WTC11 (cell line): ENCODE measurements at regions not wholly inside any gene's neighbourhood (a gene's known extent, or its start where the extent isn't known, plus 50 kb on each side); places are given as distances from the start of the nearest gene placed in this dataset.

ENCODE experiments used
- ATAC-seq: fragments of 200-7000 bp; cut with Tn5 transposase; 2 replicates; pipeline ENCODE4 v1.10.0; 2021; ENCODE audit warnings: mild to moderate bottlenecking, moderate library complexity
- CTCF ChIA-PET: fragments of 300-600 bp; sonication (Branson Sonifier 250); formaldehyde crosslinking; loops from one replicate; lab custom pipeline; 2021; ENCODE audit warnings: antibody characterized with exemption; lab: Charles Lee
- POLR2A ChIA-PET: fragments of 350-600 bp; sonication (Branson Sonifier 250); formaldehyde crosslinking; loops from one replicate; lab custom pipeline; 2021; ENCODE audit warnings: antibody characterized with exemption; lab: Charles Lee
- DNase-seq: peaks from one replicate; pipeline ENCODE4 v3.0.0; 2021; ENCODE audit warnings: low spot score
- H3K27ac Mint-ChIP-seq: 2 replicates; pipeline ENCODE4 v1.8.0; 2021; ENCODE audit warnings: mixed read lengths
- H3K27me3 Mint-ChIP-seq: 2 replicates; pipeline ENCODE4 v1.8.0; 2021; ENCODE audit warnings: low read depth, mild to moderate bottlenecking, moderate library complexity, mixed read lengths
- H3K36me3 Mint-ChIP-seq: 2 replicates; pipeline ENCODE4 v1.8.0; 2021; ENCODE audit warnings: mixed read lengths
- H3K4me1 Mint-ChIP-seq: 2 replicates; pipeline ENCODE4 v1.8.0; 2022; ENCODE audit warnings: mixed read lengths
- H3K4me3 Mint-ChIP-seq: 2 replicates; pipeline ENCODE4 v1.8.0; 2021; ENCODE audit warnings: mild to moderate bottlenecking, moderate library complexity, mixed read lengths
- H3K9me3 Mint-ChIP-seq: 2 replicates; pipeline ENCODE4 v1.8.0; 2021; ENCODE audit warnings: mixed read lengths
- HMGA2 ChIP-seq: fragments of 250-450 bp; sonication (Bioruptor Pico); IDR thresholded peaks from 2 replicates; pipeline ENCODE4 v1.4.0; 2021; ENCODE audit warnings: mild to moderate bottlenecking, moderate library complexity
- IRF2 ChIP-seq: sonication (generic); formaldehyde crosslinking; IDR thresholded peaks from 2 replicates; pipeline ENCODE4 v1.8.0; 2022; ENCODE audit warnings: low read depth, missing genetic modification reagents, borderline replicate concordance
- KAT7 ChIP-seq: sonication (generic); formaldehyde crosslinking; IDR thresholded peaks from 2 replicates; pipeline ENCODE4 v1.8.1; 2023; ENCODE audit warnings: missing genetic modification reagents, mild to moderate bottlenecking, borderline replicate concordance
- NR2C2 ChIP-seq: sonication (generic); formaldehyde crosslinking; IDR thresholded peaks from 2 replicates; pipeline ENCODE4 v1.8.0; 2022; ENCODE audit warnings: mild to moderate bottlenecking, missing genetic modification reagents
- NR3C1 ChIP-seq: sonication (generic); formaldehyde crosslinking; conservative IDR thresholded peaks from 2 replicates; pipeline ENCODE4 v1.8.1; 2023; ENCODE audit warnings: low read depth, mild to moderate bottlenecking, missing genetic modification reagents
- ZNF138 ChIP-seq: sonication (generic); formaldehyde crosslinking; conservative IDR thresholded peaks from 2 replicates; pipeline ENCODE4 v1.8.1; 2022; ENCODE audit warnings: mild to moderate bottlenecking, moderate library complexity, missing genetic modification reagents
- ZNF317 ChIP-seq: sonication (generic); formaldehyde crosslinking; IDR thresholded peaks from 2 replicates; pipeline ENCODE4 v1.8.1; 2023; ENCODE audit warnings: low read depth, mild to moderate bottlenecking, moderate library complexity, missing genetic modification reagents, borderline replicate concordance
- TF ChIP-seq, protein P1 (sequence below): sonication (generic); formaldehyde crosslinking; conservative IDR thresholded peaks from 2 replicates; pipeline ENCODE4 v1.8.1; 2022; ENCODE audit warnings: mild to moderate bottlenecking, missing genetic modification reagents
- TF ChIP-seq, protein P2 (sequence below): sonication (generic); formaldehyde crosslinking; IDR thresholded peaks from 2 replicates; pipeline ENCODE4 v1.8.0; 2022; ENCODE audit warnings: mild to moderate bottlenecking, missing genetic modification reagents
- TF ChIP-seq, protein P3 (sequence below): sonication (generic); formaldehyde crosslinking; IDR thresholded peaks from 2 replicates; pipeline ENCODE4 v1.8.1; 2023; ENCODE audit warnings: mild to moderate bottlenecking, missing genetic modification reagents
- TF ChIP-seq, protein P4 (sequence below): fragments of 250-450 bp; sonication (Bioruptor Pico); IDR thresholded peaks from 2 replicates; pipeline ENCODE4 v1.9.0; 2021; ENCODE audit warnings: mild to moderate bottlenecking
- TF ChIP-seq, protein P5 (sequence below): sonication (generic); formaldehyde crosslinking; IDR thresholded peaks from 2 replicates; pipeline ENCODE4 v1.8.1; 2023; ENCODE audit warnings: mild to moderate bottlenecking, moderate library complexity, missing genetic modification reagents
- TF ChIP-seq, protein P6 (sequence below): sonication (generic); formaldehyde crosslinking; IDR thresholded peaks from 2 replicates; pipeline ENCODE4 v1.8.1; 2022; ENCODE audit warnings: low read depth, mild to moderate bottlenecking, moderate library complexity, missing genetic modification reagents, borderline replicate concordance
- TF ChIP-seq, protein P7 (sequence below): sonication (generic); formaldehyde crosslinking; IDR thresholded peaks from 2 replicates; pipeline ENCODE4 v1.8.0; 2022; ENCODE audit warnings: mild to moderate bottlenecking, missing genetic modification reagents
- TF ChIP-seq, protein P8 (sequence below): sonication (generic); formaldehyde crosslinking; IDR thresholded peaks from 2 replicates; pipeline ENCODE4 v1.8.0; 2022; ENCODE audit warnings: mild to moderate bottlenecking, missing genetic modification reagents

DNA sequence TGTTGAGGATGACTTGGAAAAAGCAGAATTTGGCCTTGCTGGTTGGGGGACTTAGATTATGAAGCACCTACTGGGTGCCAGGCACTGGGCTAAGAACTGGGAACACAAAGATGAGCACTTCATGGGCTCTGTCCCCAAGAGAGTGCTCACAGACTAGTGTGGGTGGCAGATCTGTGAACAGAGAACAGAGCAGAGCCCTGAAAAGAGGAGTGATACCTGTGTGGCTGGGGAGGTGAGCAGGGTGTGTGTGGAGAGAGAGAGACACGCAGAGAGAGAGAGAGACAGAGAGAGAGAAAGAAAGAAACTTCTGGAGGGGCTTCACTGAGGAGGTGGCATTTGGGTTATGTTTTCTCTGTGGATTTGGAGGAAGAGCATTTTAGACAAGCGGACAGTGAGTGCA, 61.1 kb upstream of the PPP2R5A start (continued):
- TF ChIP-seq, protein P1, sequence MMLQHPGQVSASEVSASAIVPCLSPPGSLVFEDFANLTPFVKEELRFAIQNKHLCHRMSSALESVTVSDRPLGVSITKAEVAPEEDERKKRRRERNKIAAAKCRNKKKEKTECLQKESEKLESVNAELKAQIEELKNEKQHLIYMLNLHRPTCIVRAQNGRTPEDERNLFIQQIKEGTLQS, result no peak

DNA sequence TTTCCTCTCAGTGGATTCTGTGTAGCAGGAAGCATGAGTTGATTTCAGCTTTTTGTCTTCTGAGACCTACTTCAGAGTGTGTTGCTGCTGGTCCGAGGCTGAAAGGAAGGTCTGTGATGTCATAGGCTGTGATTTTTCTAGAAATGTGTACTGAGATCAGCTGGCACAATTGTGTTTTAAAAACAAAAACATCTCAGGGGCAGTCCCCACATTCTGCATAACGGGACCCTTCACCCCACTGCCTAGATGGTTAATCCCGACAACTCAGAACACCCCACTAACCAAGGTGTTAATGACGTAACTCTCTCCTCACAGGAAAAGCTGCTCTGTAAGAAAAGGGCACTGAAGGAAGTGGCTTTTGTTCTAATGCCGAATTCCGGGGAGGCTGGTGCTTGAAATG, 59.8 kb upstream of the PPP2R5A start:
- Mint-ChIP-seq H3K4me3 (no peak overlapping the region), H3K36me3 (no peaks in the 10 kb centered on the region), H3K9me3 (no peaks in the 10 kb centered on the region), H3K4me1 (peaks cover 7% of the 10 kb centered on the region), H3K27me3 (no peaks in the 10 kb centered on the region), H3K27ac (no peak overlapping the region)
- ChIA-PET POLR2A (no interaction called here), CTCF (interaction anchor here (0.6 to 2.4 kb wide), 6 partner anchors 44 to 230 kb away, joined by 3 to 7 read pairs (median 4); partner anchors contain the start of genes DTL and INTS7)
- no peak for DNase-seq
- TF ChIP-seq KAT7 (no peak), NR3C1 (no peak), ZNF317 (CRISPR knock-in tag) (no peak), ZNF138 (no peak), IRF2 (CRISPR knock-in tag) (no peak), HMGA2 (no peak)
- TF ChIP-seq, protein P2, sequence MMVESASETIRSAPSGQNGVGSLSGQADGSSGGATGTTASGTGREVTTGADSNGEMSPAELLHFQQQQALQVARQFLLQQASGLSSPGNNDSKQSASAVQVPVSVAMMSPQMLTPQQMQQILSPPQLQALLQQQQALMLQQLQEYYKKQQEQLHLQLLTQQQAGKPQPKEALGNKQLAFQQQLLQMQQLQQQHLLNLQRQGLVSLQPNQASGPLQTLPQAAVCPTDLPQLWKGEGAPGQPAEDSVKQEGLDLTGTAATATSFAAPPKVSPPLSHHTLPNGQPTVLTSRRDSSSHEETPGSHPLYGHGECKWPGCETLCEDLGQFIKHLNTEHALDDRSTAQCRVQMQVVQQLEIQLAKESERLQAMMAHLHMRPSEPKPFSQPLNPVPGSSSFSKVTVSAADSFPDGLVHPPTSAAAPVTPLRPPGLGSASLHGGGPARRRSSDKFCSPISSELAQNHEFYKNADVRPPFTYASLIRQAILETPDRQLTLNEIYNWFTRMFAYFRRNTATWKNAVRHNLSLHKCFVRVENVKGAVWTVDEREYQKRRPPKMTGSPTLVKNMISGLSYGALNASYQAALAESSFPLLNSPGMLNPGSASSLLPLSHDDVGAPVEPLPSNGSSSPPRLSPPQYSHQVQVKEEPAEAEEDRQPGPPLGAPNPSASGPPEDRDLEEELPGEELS, result no peak
- TF ChIP-seq, protein P3, sequence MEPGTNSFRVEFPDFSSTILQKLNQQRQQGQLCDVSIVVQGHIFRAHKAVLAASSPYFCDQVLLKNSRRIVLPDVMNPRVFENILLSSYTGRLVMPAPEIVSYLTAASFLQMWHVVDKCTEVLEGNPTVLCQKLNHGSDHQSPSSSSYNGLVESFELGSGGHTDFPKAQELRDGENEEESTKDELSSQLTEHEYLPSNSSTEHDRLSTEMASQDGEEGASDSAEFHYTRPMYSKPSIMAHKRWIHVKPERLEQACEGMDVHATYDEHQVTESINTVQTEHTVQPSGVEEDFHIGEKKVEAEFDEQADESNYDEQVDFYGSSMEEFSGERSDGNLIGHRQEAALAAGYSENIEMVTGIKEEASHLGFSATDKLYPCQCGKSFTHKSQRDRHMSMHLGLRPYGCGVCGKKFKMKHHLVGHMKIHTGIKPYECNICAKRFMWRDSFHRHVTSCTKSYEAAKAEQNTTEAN (CRISPR knock-in tag), result no peak
- TF ChIP-seq, protein P4, sequence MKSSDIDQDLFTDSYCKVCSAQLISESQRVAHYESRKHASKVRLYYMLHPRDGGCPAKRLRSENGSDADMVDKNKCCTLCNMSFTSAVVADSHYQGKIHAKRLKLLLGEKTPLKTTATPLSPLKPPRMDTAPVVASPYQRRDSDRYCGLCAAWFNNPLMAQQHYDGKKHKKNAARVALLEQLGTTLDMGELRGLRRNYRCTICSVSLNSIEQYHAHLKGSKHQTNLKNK (CRISPR knock-in tag), result no peak
- TF ChIP-seq, protein P1, result no peak
- ATAC-seq, result peak; percentile 34

DNA sequence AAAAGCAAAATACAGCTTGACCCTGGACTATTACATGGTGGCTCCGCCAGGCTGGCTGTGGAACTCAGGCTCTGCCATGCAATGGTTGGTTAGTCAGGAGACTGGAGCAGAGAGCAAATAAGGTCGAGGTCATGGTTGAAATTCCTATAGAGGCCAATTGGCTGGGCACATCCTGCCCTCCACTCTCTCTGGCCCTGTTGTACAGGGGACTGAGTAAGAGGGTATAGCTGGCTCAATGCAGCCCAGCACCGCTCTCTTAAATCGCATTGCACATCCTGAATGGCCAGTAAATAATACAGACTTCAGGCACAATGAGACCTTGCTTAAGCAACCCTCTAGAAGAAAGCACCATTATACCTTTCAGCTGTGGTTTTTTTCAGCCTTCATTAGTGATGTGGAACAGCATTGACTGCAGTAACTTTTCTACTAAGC, 59.3 kb upstream of the PPP2R5A start:
- Mint-ChIP-seq H3K27ac (no peak overlapping the region), H3K4me1 (peaks cover 7% of the 10 kb centered on the region), H3K36me3 (no peaks in the 10 kb centered on the region), H3K4me3 (no peak overlapping the region), H3K9me3 (no peaks in the 10 kb centered on the region), H3K27me3 (no peaks in the 10 kb centered on the region)
- ChIA-PET POLR2A (no interaction called here), CTCF (interaction anchor here (0.6 to 2.4 kb wide), 5 partner anchors 44 to 230 kb away, joined by 3 to 7 read pairs (median 4); partner anchors contain the start of genes DTL and INTS7)
- DNase-seq (no peak), ATAC-seq (peak; percentile 58)
- TF ChIP-seq, protein P5, sequence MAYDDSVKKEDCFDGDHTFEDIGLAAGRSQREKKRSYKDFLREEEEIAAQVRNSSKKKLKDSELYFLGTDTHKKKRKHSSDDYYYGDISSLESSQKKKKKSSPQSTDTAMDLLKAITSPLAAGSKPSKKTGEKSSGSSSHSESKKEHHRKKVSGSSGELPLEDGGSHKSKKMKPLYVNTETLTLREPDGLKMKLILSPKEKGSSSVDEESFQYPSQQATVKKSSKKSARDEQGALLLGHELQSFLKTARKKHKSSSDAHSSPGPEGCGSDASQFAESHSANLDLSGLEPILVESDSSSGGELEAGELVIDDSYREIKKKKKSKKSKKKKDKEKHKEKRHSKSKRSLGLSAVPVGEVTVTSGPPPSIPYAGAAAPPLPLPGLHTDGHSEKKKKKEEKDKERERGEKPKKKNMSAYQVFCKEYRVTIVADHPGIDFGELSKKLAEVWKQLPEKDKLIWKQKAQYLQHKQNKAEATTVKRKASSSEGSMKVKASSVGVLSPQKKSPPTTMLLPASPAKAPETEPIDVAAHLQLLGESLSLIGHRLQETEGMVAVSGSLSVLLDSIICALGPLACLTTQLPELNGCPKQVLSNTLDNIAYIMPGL (CRISPR knock-in tag), result no peak

DNA sequence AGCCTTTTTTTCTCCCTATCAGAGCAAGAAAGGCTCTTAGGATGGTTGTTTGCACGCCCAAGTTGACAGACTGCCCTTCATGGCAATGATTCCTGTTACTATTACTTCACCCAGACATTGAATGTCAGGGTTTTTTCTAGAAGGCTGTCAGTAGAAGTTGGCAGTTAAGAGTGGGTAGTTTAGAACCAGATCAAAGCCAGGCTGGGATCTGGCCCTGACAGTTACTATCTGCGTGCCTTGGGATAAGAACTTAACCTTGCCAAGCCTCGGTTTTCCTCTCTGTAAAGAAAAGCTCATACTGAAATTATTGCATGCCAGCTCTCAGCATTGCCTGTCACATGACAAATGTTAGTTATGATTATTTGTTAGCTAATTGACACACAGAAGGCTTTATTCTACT, 58.7 kb upstream of the PPP2R5A start:
- ATAC-seq, result no peak
- H3K4me1 Mint-ChIP-seq, result peaks cover 7% of the 10 kb centered on the region
- CTCF ChIA-PET, result interaction anchor here (1.3 to 2.4 kb wide), 3 partner anchors 43 to 229 kb away, joined by 3 to 7 read pairs (median 4); no protein-coding TSS in a partner anchor
- TF ChIP-seq, protein P4 (CRISPR knock-in tag), result no peak
- TF ChIP-seq, protein P6, sequence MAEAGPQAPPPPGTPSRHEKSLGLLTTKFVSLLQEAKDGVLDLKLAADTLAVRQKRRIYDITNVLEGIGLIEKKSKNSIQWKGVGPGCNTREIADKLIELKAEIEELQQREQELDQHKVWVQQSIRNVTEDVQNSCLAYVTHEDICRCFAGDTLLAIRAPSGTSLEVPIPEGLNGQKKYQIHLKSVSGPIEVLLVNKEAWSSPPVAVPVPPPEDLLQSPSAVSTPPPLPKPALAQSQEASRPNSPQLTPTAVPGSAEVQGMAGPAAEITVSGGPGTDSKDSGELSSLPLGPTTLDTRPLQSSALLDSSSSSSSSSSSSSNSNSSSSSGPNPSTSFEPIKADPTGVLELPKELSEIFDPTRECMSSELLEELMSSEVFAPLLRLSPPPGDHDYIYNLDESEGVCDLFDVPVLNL (CRISPR knock-in tag), result no peak
- TF ChIP-seq, protein P7, sequence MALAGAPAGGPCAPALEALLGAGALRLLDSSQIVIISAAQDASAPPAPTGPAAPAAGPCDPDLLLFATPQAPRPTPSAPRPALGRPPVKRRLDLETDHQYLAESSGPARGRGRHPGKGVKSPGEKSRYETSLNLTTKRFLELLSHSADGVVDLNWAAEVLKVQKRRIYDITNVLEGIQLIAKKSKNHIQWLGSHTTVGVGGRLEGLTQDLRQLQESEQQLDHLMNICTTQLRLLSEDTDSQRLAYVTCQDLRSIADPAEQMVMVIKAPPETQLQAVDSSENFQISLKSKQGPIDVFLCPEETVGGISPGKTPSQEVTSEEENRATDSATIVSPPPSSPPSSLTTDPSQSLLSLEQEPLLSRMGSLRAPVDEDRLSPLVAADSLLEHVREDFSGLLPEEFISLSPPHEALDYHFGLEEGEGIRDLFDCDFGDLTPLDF (CRISPR knock-in tag), result no peak
- TF ChIP-seq, protein P8, sequence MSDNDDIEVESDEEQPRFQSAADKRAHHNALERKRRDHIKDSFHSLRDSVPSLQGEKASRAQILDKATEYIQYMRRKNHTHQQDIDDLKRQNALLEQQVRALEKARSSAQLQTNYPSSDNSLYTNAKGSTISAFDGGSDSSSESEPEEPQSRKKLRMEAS (CRISPR knock-in tag), result no peak
- TF ChIP-seq NR2C2, result no peak
- TF ChIP-seq, all 79 proteins: peak for 0
- H3K36me3 Mint-ChIP-seq, result no peaks in the 10 kb centered on the region
- POLR2A ChIA-PET, result no interaction called here
- H3K27ac Mint-ChIP-seq, result no peak overlapping the region
- no peak overlapping the region for H3K4me3 Mint-ChIP-seq
- 0 out of 2 replicates have a peak, but pooled peaks cover 4% of the 10 kb centered on the region for H3K9me3 Mint-ChIP-seq
- no peak for DNase-seq
- no peaks in the 10 kb centered on the region for H3K27me3 Mint-ChIP-seq
